ENCODE measurements at regions not wholly inside any gene's neighbourhood (a gene's known extent, or its start where the extent isn't known, plus 50 kb on each side); places are given as distances from the start of the nearest gene placed in this dataset.

GRCh38 chr4:124372916-124373315, 339.6 kb downstream of the ANKRD50 start:
- Histone ChIP-seq H3K4me3 (no peak overlapping the region), H3K27ac (no peak overlapping the region), H3K36me3 (no peaks in the 10 kb centered on the region), H3K4me1 (no peaks in the 10 kb centered on the region), H3K9me3 (no peaks in the 10 kb centered on the region), H3K27me3 (no peaks in the 10 kb centered on the region)
- ATAC-seq, result no peak
- WGBS, 2 donors, result 82 to 83% methylated on average over 3 of the region's 3 CpGs
- intact Hi-C loops (cut with DNase I), result no loop called here
- TF ChIP-seq CTCF (IDR thresholded peaks at IDR 0.05), result no peak
- DNase-seq, result no peak
- no peak for FAIRE-seq

DNA sequence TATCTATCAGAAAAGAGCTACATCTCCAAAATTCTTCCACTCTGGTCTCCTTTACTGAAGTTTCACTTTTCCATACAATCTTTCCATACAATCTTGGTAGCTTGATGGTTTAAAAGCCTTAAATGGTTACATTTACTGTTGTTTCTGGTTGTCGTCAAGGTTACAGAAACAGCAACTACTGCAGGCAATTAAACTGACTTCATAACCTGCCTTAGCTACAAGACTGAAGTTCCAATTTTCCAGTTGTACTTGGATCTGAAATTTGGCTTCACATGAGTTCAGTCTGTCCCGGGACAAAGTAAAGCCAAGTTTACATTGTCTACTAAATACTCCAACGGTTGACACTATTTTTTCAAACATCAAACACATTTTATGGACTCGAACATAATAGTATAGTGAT, 326.4 kb downstream of the ANKRD50 start:
- ATAC-seq (no peak), FAIRE-seq (no peak), DNase-seq (no peak)
- 46 to 62% methylated on average over 4 of the region's 4 CpGs for WGBS, 2 donors
- intact Hi-C loops (cut with DNase I), result no loop called here
- Histone ChIP-seq H3K36me3 (no peaks in the 10 kb centered on the region), H3K9me3 (no peaks in the 10 kb centered on the region), H3K27ac (no peak overlapping the region), H3K4me1 (no peaks in the 10 kb centered on the region), H3K4me3 (no peak overlapping the region), H3K27me3 (no peaks in the 10 kb centered on the region)
- no peak for TF ChIP-seq CTCF (IDR thresholded peaks at IDR 0.05)

DNA sequence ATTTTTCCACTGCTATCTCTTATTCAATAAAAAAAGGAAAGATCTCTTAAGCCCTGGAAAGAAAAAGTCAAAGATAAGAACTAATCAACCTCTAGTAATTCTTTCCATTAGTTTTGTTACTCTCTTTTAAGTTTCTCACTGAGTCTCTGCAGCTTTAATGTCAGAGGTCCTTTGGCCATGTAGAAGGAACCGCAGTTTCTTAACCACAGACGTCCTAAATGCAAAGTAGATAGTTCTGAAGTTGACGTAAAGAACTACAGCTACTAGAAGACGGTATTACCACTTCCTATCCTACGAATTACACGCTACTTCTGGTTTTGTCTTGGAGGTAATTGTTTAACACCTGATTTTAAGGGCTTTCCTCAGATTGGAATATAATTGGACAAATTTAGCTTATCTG, 325.9 kb downstream of the ANKRD50 start:
- DNase-seq, result no peak
- no peak for TF ChIP-seq CTCF (IDR thresholded peaks at IDR 0.05)
- H3K4me3 ChIP-seq, result no peak overlapping the region

DNA sequence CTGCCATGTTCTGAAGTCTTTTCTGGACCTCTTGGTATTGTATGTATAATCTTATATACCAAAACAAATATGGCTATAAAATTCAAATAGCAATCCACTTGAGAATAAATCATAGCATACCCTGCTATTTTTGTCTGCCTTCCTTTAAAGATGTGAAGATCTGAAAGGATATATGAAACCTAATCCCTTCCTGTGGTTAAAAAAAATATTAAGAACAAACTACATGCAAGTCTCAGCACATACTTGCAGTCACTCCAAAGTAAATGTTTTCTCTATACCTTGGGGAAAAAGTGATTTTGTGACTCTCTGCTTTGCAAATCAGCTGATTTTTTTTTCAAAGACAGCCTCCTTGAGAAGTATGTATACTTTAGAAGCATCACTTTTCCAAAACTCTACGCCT, 322.9 kb downstream of the ANKRD50 start:
- no peaks in the 10 kb centered on the region for H3K36me3 ChIP-seq
- DNase-seq (no peak), ATAC-seq (no peak), FAIRE-seq (no peak)
- no peak overlapping the region for H3K4me3 ChIP-seq
- no peaks in the 10 kb centered on the region for H3K4me1 ChIP-seq
- 78% methylated on average over 1 of the region's 1 CpG for WGBS, 2 donors
- no peaks in the 10 kb centered on the region for H3K27me3 ChIP-seq
- no peaks in the 10 kb centered on the region for H3K9me3 ChIP-seq
- intact Hi-C loops (cut with DNase I), result no loop called here
- no peak for TF ChIP-seq CTCF (IDR thresholded peaks at IDR 0.05)
- no peak overlapping the region for H3K27ac ChIP-seq

More for the DNA sequence above, 325.9 kb downstream of the ANKRD50 start:
- Histone ChIP-seq H3K4me1 (no peaks in the 10 kb centered on the region), H3K27ac (no peak overlapping the region), H3K36me3 (no peaks in the 10 kb centered on the region), H3K27me3 (no peaks in the 10 kb centered on the region), H3K9me3 (no peaks in the 10 kb centered on the region)
- 74 to 83% methylated on average over 6 of the region's 6 CpGs for WGBS, 2 donors
- intact Hi-C loops (cut with DNase I), result no loop called here
- ATAC-seq (no peak), FAIRE-seq (no peak)

- WGBS, 2 donors, result 33 to 38% methylated on average over 4 of the region's 4 CpGs
- FAIRE-seq, result no peak
- no peak for DNase-seq
These were observed 321.7 kb downstream of the ANKRD50 start for GRCh38 chr4:124390861-124391260.

More at GRCh38 chr4:124390861-124391260, 321.7 kb downstream of the ANKRD50 start:
- TF ChIP-seq CTCF (IDR thresholded peaks at IDR 0.05), result no peak
- Histone ChIP-seq H3K27me3 (no peaks in the 10 kb centered on the region), H3K4me3 (no peak overlapping the region), H3K36me3 (no peaks in the 10 kb centered on the region), H3K4me1 (no peaks in the 10 kb centered on the region), H3K27ac (no peak overlapping the region), H3K9me3 (no peaks in the 10 kb centered on the region)
- intact Hi-C loops (cut with DNase I), result no loop called here
- no peak for ATAC-seq

Measured in pancreas (tissue), 10 donors.